ENCODE measurements at regions not wholly inside any gene's neighbourhood (a gene's known extent, or its start where the extent isn't known, plus 50 kb on each side); places are given as distances from the start of the nearest gene placed in this dataset.

GRCh38 chr5:33343676-33344327 lies 97.0 kb upstream of the TARS1 start:
- DNase-seq (ENCODE audit: low read depth in 4 of 4, low spot score in 3 of 4) = no peak

GRCh38 chr5:33346534-33346933 lies 94.2 kb upstream of the TARS1 start:
- no peak for DNase-seq (ENCODE audit: low read depth in 4 of 4, low spot score in 3 of 4)

DNA sequence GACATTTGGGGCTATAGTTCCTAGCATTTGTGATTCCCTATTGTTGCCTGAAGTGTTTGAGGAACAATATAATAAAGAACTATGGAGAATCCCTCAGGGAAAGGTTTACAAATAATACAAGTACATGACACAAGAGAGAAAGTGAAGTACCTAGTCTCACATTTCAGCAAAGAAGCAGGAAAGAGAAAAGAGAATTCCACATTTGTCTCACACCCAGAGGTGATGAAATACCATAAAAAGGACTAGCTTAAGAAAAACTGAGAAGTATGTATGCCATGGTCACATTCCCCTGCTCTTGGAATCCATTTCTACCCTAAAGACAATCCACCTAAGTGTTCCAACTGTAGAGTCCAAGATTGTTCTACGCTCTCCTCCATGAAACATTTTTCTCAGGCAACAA lies 79.0 kb upstream of the TARS1 start:
- no peak for DNase-seq (ENCODE audit: low read depth in 4 of 4, low spot score in 3 of 4)

GRCh38 chr5:33362915-33363314 lies 77.8 kb upstream of the TARS1 start:
- no peak for DNase-seq (ENCODE audit: low read depth in 4 of 4, low spot score in 3 of 4)

- DNase-seq (ENCODE audit: low read depth in 4 of 4, low spot score in 3 of 4) = no peak
Observed at GRCh38 chr5:33363537-33363936, 77.2 kb upstream of the TARS1 start.

DNA sequence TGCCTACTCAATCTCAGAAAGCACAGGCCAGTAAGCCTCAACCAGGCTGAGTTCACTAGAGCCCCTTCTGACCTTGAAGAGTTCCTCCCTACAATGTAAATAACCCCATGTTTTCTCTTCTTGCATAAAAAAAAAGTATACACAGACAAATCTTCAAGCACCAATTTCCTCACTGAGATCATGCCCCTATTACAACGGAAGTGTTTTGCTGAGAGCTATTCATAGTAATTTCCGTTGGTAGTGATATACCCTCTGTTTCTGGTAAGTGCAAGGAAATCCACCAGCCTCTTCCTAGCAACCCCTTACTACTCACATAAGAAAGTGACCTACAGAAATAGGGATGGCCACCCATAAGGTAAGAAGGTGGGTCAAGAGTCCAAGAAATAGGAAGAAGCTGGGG lies 76.4 kb upstream of the TARS1 start:
- DNase-seq (ENCODE audit: low read depth in 4 of 4, low spot score in 3 of 4) = no peak

DNA sequence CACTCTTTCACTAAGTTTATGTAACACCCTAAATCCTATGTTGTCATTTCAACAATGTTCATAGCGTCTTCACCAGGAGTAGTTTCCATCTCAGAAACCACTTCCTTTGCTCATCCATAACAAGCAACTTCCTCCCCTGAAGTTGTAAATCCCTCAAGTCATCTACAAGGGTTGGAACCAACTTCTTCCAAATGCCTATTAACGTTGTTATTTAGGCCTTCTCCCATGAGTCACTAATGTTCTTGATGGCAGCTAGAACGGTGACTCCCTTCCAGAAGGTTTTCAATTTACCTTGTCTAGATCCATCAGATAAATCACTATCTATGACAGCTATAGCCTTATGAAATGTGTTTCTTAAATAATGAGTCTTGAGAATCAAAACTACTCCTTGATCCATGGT lies 73.3 kb upstream of the TARS1 start:
- no peak for DNase-seq (ENCODE audit: low read depth in 4 of 4, low spot score in 3 of 4)

- DNase-seq (ENCODE audit: low read depth in 4 of 4, low spot score in 3 of 4) = no peak
Observed at GRCh38 chr5:33369485-33370465, 71.0 kb upstream of the TARS1 start.

DNA sequence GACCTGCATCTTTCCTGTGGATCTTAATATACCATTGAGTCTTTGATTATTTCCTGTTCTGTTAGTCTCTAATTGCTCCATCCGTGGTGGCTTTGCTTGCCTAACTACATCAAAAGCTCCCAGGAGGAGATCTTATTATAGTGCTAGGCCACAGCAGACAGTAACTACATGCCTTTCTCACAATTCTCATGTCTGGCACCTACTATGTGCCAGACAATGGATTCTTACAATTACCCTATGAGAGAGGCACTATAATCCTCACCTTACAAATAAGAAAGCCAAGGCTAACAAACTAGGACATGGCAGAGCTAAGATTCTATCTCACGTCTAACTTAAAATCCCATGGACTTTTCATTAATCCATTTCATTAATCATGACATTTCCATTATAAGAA lies 70.3 kb upstream of the TARS1 start:
- DNase-seq (ENCODE audit: low read depth in 4 of 4, low spot score in 3 of 4) = no peak

DNA sequence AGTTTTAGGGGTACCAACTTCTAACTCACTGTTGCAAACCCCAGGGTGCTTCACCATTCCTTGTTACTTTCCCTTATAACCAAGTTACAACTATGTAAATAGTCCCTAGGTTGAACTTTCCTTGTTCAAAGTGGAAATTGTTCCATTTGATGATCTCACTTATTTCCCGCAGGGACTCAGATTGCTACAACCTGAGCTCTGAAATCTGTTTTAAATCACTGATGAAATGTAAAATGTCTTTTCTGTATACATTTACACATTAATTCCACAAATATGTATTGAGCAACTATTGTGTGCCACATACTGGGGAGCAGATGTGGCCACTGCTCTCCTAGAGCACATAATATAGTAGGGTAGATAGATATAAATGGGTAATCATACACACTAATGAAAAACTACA lies 69.1 kb upstream of the TARS1 start:
- DNase-seq (ENCODE audit: low read depth in 4 of 4, low spot score in 3 of 4) = no peak

GRCh38 chr5:33372721-33373472 lies 67.9 kb upstream of the TARS1 start:
- no peak for DNase-seq (ENCODE audit: low read depth in 4 of 4, low spot score in 3 of 4)

DNA sequence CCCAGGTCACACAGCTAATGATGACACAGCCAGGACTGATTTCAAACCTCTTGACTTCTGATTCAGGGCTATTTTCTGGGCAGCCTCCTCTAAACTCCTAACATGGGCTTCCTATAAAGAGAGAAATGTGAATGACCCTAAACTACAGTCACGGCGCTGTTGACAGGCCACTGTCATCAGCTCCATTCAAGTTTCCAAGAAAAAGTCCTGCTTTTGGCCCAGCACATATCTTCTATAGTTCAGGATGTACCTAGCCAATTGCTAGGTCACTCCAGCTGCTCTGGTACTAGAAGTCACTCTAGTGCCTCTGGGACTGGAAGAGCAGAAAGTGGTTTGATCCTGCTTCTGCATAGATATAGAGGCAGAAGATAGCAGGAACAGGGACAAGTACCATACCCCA lies 64.9 kb upstream of the TARS1 start:
- no peak for DNase-seq (ENCODE audit: low read depth in 4 of 4, low spot score in 3 of 4)

DNA sequence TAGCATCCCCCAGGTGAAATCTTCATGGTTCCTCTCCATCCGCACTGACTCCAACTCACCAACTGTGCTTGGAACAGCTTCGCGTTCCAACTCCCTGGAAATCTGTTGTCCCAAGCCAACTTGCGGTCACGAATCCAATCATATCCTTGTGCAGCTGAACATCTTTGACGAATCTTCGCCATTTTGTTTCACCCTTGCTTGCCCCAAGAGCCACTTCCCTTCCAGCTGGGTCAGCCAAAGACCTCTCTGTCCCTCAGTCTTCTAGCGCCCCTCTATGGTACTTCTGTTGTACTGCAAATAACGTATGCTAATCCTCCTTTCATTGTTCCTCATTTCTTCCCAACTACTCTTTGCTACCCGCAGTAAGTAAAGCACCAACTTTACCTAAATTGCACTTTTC lies 61.0 kb upstream of the TARS1 start:
- no peak for DNase-seq (ENCODE audit: low read depth in 4 of 4, low spot score in 3 of 4)

DNA sequence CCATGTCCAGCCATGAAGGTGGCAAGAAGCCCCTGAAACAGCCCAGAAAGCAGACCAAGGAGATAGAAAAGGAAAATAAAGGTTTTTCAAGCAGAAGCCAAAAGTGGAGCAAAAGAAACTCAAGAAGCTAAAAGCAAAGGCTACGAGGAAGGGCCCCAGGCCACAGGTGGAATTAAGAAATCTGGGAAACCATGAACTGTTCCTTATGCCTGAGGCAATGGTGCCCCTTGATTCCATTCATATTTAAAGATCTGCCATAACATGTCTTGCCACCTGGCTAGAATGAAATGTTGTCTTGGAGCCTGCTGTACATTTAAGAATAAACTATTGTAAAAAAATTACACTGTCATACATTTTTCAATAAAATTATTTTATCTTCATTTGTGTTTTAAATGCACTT lies 59.5 kb upstream of the TARS1 start:
- no peak for DNase-seq (ENCODE audit: low read depth in 4 of 4, low spot score in 3 of 4)
